Endothelial cell of umbilical vein (primary cell): ENCODE measurements at regions not wholly inside any gene's neighbourhood (a gene's known extent, or its start where the extent isn't known, plus 50 kb on each side); places are given as distances from the start of the nearest gene placed in this dataset.

Experiments used
- BruUV-seq: library from RNA; stranded (reverse); fragments of 400-500 nt; replicated peaks from 2 replicates; lab custom pipeline; 2021; lab: Mats Ljungman, UMichigan
- CTCF ChIA-PET: fragments of 300-600, 350-600 bp; sonication (Branson Sonifier 250); formaldehyde crosslinking; loops from one replicate; lab custom pipeline; 2021; ENCODE audit warnings: antibody characterized with exemption, inconsistent platforms; lab: Charles Lee
- POLR2A ChIA-PET: fragments of 300-600, 350-600 bp; sonication (Branson Sonifier 250); formaldehyde crosslinking; loops from one replicate; lab custom pipeline; 2021; ENCODE audit warnings: antibody characterized with exemption, inconsistent platforms; lab: Charles Lee
- DNase-seq: peaks from one replicate; pipeline ENCODE4 v3.0.0-alpha.2; 2011; ENCODE audit warnings: low read depth, low spot score
- FAIRE-seq: peaks from 2 replicates; lab custom pipeline; 2011; peaks lifted over from hg19 to GRCh38; lab: Jason Lieb, UNC
- H2AFZ ChIP-seq: 2 replicates; pipeline ENCODE4 v1.6.0; 2012; ENCODE audit warnings: low read depth, low read length, control low read depth, inconsistent platforms
- H3K27ac ChIP-seq: 2 replicates; pipeline ENCODE4 v1.5.1; 2011; ENCODE audit warnings: low read depth, mild to moderate bottlenecking, control low read depth, low read length, moderate library complexity; ENCODE audit not compliant: insufficient read depth
- H3K27me3 ChIP-seq, 2 experiments: 2 replicates each; pipeline versions ENCODE4 v1.6.0 to v1.6.1; 2011; ENCODE audit warnings: low read length in 2 of 2, mixed read lengths in 1 of 2; ENCODE audit not compliant: control insufficient read depth in 2 of 2, insufficient read depth in 2 of 2
- H3K36me3 ChIP-seq, 2 experiments: 2 replicates in 1 of 2; 3 replicates in 1 of 2; pipeline ENCODE4 v1.5.1; 2011; ENCODE audit warnings: low read length in 2 of 2, mild to moderate bottlenecking in 1 of 2, moderate library complexity in 1 of 2; ENCODE audit not compliant: control insufficient read depth in 2 of 2, insufficient read depth in 2 of 2; ENCODE audit errors: extremely low read depth in 1 of 2
- H3K4me1 ChIP-seq: 3 replicates; pipeline ENCODE4 v1.5.1; 2011; ENCODE audit warnings: mild to moderate bottlenecking, low read length; ENCODE audit not compliant: control insufficient read depth, insufficient read depth; ENCODE audit errors: extremely low read depth
- H3K4me2 ChIP-seq: 2 replicates; pipeline ENCODE4 v1.6.1; 2011; ENCODE audit warnings: low read length, control low read depth, mixed read lengths; ENCODE audit not compliant: insufficient read depth
- H3K4me3 ChIP-seq, 3 experiments: fragments of 200-600 bp in 1 of 3; sonication (generic), shearing (Covaris generic) in 1 of 3; replicated peaks in 1 of 3; 2 replicates each; pipeline ENCODE4 v1.5.1; 2011 to 2016; ENCODE audit warnings: control low read depth in 3 of 3, low read length in 3 of 3, mild to moderate bottlenecking in 2 of 3, inconsistent platforms in 1 of 3, low read depth in 1 of 3, moderate library complexity in 1 of 3; ENCODE audit not compliant: insufficient read depth in 1 of 3
- H3K79me2 ChIP-seq: 2 replicates; pipeline ENCODE4 v1.6.0; 2012; ENCODE audit warnings: low read length, inconsistent platforms; ENCODE audit not compliant: control insufficient read depth, insufficient read depth
- H3K9ac ChIP-seq: replicated peaks from 2 replicates; pipeline ENCODE3; 2011; ENCODE audit warnings: low read length, control low read depth; ENCODE audit not compliant: insufficient read depth; ENCODE audit errors: extremely low read depth
- H3K9me1 ChIP-seq: replicated peaks from 3 replicates; pipeline ENCODE4 v1.6.0; 2011; ENCODE audit warnings: mild to moderate bottlenecking, low read length; ENCODE audit not compliant: control insufficient read depth, insufficient read depth; ENCODE audit errors: extremely low read depth
- H3K9me3 ChIP-seq: replicated peaks from 2 replicates; pipeline ENCODE4 v1.5.1; 2012; ENCODE audit warnings: low read length, inconsistent platforms; ENCODE audit not compliant: control insufficient read depth, insufficient read depth
- H4K20me1 ChIP-seq: replicated peaks from 2 replicates; pipeline ENCODE3; 2011; ENCODE audit warnings: mild to moderate bottlenecking, low read length; ENCODE audit not compliant: control insufficient read depth, insufficient read depth; ENCODE audit errors: extremely low read depth
- CTCF ChIP-seq, 2 donors: IDR thresholded peaks; 1 replicate in 1 of 2; 2 replicates in 1 of 2; pipeline ENCODE4 v1.5.1; 2011; ENCODE audit warnings: low read length in 2 of 2, mild to moderate bottlenecking in 2 of 2, moderate library complexity in 2 of 2, control low read depth in 1 of 2, inconsistent platforms in 1 of 2, low read depth in 1 of 2; ENCODE audit not compliant: insufficient read depth in 1 of 2; ENCODE audit errors: extremely low read depth in 1 of 2
- FOS ChIP-seq: IDR thresholded peaks from 2 replicates; pipeline ENCODE4 v1.6.1; 2011; ENCODE audit warnings: mild to moderate bottlenecking, low read length, moderate library complexity, borderline replicate concordance; ENCODE audit not compliant: insufficient read depth
- GATA2 ChIP-seq: IDR thresholded peaks from 2 replicates; pipeline ENCODE4 v1.7.0; 2011; ENCODE audit warnings: low read depth, mild to moderate bottlenecking, moderate library complexity, mixed read lengths, low read length; ENCODE audit not compliant: insufficient read length, insufficient read depth
- JUN ChIP-seq: IDR thresholded peaks from 2 replicates; pipeline ENCODE4 v1.6.1; 2011; ENCODE audit warnings: borderline replicate concordance, low read depth; ENCODE audit not compliant: insufficient read length, insufficient read depth
- MAX ChIP-seq: IDR thresholded peaks from 2 replicates; pipeline ENCODE4 v1.6.1; 2011; ENCODE audit not compliant: insufficient read depth, insufficient read length
- POLR2AphosphoS5 ChIP-seq: IDR thresholded peaks from 2 replicates; pipeline ENCODE4 v1.6.1; 2012; ENCODE audit warnings: low read depth, mild to moderate bottlenecking, control low read depth, low read length, moderate library complexity; ENCODE audit not compliant: insufficient read depth
- dilution Hi-C: fragments of 300-500 bp; cut with MboI; formaldehyde crosslinking; loops from one replicate; pipeline ENCODE4 v1.15.0; 2019; ENCODE audit warnings: low sequenced_read_pairs; ENCODE audit not compliant: extremely low pct_ligation_motif_present
- intact Hi-C: fragments of 100-400 bp; cut with micrococcal nuclease; formaldehyde crosslinking; loops from one replicate; pipeline ENCODE4 v1.10.0; 2022

DNA sequence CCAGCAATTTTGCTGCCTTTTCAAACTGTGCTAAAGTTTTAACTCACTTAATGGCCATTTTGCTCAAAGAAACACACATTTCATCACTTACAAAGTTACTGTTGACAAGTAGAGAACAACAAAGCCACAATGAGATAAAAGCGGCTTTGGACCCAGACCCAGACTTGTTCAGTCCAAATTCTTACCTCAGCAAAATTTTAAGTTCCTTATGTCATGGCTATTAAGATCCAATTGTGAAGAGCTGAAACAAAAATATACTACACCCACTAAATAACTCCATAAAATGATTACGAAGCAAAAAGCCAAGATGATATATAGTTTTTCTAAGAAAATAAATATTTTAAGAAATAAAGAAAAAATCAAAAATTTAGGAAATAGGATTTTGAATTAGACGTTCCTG is 137.0 kb upstream of the INPP4B start:
- dilution Hi-C loops, result no loop called here
- H3K36me3 ChIP-seq, result no peaks in the 10 kb centered on the region
- H3K9me1 ChIP-seq, result no peaks in the 10 kb centered on the region
- no TSS peak for BruUV-seq
- H3K4me2 ChIP-seq, result no peak overlapping the region
- no peak overlapping the region for H3K4me3 ChIP-seq
- H2AFZ ChIP-seq, result no peak overlapping the region
- ChIA-PET POLR2A (no interaction called here), CTCF (interaction anchor here (1.9 kb wide), 1 partner anchor 10 kb away, joined by 4 read pairs; no protein-coding TSS in a partner anchor)
- DNase-seq (no peak), FAIRE-seq (no peak)
- H4K20me1 ChIP-seq, result no peaks in the 10 kb centered on the region
- no peak overlapping the region for H3K9ac ChIP-seq
- no peak overlapping the region for H3K27ac ChIP-seq
- H3K79me2 ChIP-seq, result no peaks in the 10 kb centered on the region
- H3K9me3 ChIP-seq, result no peaks in the 10 kb centered on the region
- no peak for TF ChIP-seq FOS
- TF ChIP-seq CTCF (IDR thresholded peaks at IDR 0.05; ENCODE audit: extremely low read depth in 1 of 2, insufficient read depth in 1 of 2, low read depth in 1 of 2, low read length in 2 of 2), result no peak
- no peak for TF ChIP-seq GATA2
- TF ChIP-seq JUN, result no peak
- no peak for TF ChIP-seq MAX
- TF ChIP-seq POLR2AphosphoS5, result no peak
- peaks cover 0 to 5% of the 10 kb centered on the region in 2 experiments for H3K27me3 ChIP-seq
- H3K4me1 ChIP-seq, result no peaks in the 10 kb centered on the region
- intact Hi-C loops, result no loop called here
